ENCODE measurements at regions not wholly inside any gene's neighbourhood (a gene's known extent, or its start where the extent isn't known, plus 50 kb on each side); places are given as distances from the start of the nearest gene placed in this dataset.

GRCh38 chr16:88200896-88201185 lies 181.9 kb upstream of the ZNF469 start:
- TF ChIP-seq CTCF (IDR thresholded peaks at IDR 0.05; ENCODE audit: insufficient read depth, low read depth, low read length) (no peak), EZH2 (IDR thresholded peaks at IDR 0.05; ENCODE audit: insufficient read depth, low read length) (no peak)
